Liver (tissue), 3 donors: ENCODE measurements at regions not wholly inside any gene's neighbourhood (a gene's known extent, or its start where the extent isn't known, plus 50 kb on each side); places are given as distances from the start of the nearest gene placed in this dataset.

Experiments used
- FOXA1 ChIP-seq: IDR thresholded peaks from 2 replicates; pipeline ENCODE4 v1.6.1; 2016; ENCODE audit warnings: antibody characterized with exemption
- GABPA ChIP-seq, 2 donors: IDR thresholded peaks in 1 of 2; conservative IDR thresholded peaks in 1 of 2; 2 replicates each; pipeline ENCODE4 v1.6.1; 2016; ENCODE audit warnings: antibody characterized with exemption in 2 of 2, mild to moderate bottlenecking in 1 of 2, moderate library complexity in 1 of 2
- HNF4A ChIP-seq, 2 donors: conservative IDR thresholded peaks; 2 replicates each; pipeline ENCODE4 v1.6.1; 2016; ENCODE audit warnings: antibody characterized with exemption in 2 of 2, mild to moderate bottlenecking in 2 of 2
- HNF4G ChIP-seq: IDR thresholded peaks from 2 replicates; pipeline ENCODE4 v1.6.1; 2016; ENCODE audit warnings: antibody characterized with exemption
- JUND ChIP-seq, 2 donors: IDR thresholded peaks; 2 replicates each; pipeline ENCODE4 v1.6.1; 2016; ENCODE audit warnings: antibody characterized with exemption in 2 of 2
- NR2F2 ChIP-seq: IDR thresholded peaks from 2 replicates; pipeline ENCODE4 v1.6.1; 2016; ENCODE audit warnings: antibody characterized with exemption
- RAD21 ChIP-seq, 2 donors: IDR thresholded peaks; 2 replicates each; pipeline ENCODE4 v1.6.1; 2016; ENCODE audit warnings: antibody characterized with exemption in 2 of 2, mild to moderate bottlenecking in 2 of 2
- RXRA ChIP-seq, 2 donors: IDR thresholded peaks; 2 replicates each; pipeline ENCODE4 v1.6.1; 2017 to 2018; ENCODE audit warnings: antibody characterized with exemption in 2 of 2, mild to moderate bottlenecking in 1 of 2
- SP1 ChIP-seq: IDR thresholded peaks from 2 replicates; pipeline ENCODE4 v1.6.1; 2018; ENCODE audit warnings: antibody characterized with exemption, mild to moderate bottlenecking
- TAF1 ChIP-seq: conservative IDR thresholded peaks from 2 replicates; pipeline ENCODE4 v1.6.1; 2016; ENCODE audit warnings: antibody characterized with exemption, mild to moderate bottlenecking
- TF ChIP-seq, protein P1 (sequence below): fragments of 150-350 bp; IDR thresholded peaks from 2 replicates; pipeline ENCODE4 v1.5.1; 2017; ENCODE audit warnings: improper control_type of control experiment, low read depth, low read length; ENCODE audit not compliant: missing input control
- TF ChIP-seq, protein P2 (sequence below): IDR thresholded peaks from 2 replicates; pipeline ENCODE4 v1.6.1; 2016; ENCODE audit warnings: antibody characterized with exemption, mild to moderate bottlenecking
- TF ChIP-seq, protein P3 (sequence below): IDR thresholded peaks from 2 replicates; pipeline ENCODE4 v1.6.1; 2016; ENCODE audit warnings: antibody characterized with exemption
- TF ChIP-seq, protein P4 (sequence below): IDR thresholded peaks from 2 replicates; pipeline ENCODE4 v1.6.1; 2016; ENCODE audit warnings: antibody characterized with exemption
- donor health status: healthy.
- donor health status: healthy.

DNA sequence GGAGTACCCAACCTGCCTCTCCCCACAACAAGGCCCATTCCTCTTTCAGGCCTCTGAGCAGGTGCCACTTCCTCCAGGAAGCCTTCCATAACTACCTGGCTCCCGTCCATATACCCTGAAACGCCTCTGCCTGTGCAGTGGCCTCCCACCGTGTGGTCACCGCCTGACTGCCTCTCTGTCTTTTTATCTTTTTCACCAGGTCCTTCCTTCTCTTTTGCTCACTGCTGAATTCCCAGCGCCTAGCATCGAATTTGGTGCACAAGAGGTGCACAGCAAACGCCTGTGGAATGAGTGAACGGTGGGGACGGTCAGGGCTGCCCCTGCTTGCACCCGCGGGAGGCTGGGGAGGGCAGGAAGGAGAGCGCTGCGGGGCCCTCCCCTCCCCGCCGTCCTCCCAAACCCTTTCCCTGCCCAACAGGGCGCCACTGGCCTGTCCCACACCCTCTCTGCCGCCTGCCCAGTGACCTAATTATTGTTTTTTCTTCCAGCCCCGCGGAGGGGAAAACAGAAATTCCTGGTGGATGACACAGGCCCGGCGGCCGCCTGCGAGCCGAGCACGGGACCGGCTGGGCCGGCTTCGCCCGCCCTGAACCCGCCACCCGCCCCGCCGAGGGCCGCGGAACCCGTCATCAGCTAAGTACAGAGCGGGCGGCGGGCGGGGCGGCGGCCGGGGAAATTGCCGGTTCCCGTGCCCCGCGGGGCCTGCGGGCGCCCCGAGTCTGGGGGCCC lies 140.1 kb downstream of the SMAD6 start:
- no peak for TF ChIP-seq TAF1
- TF ChIP-seq, protein P1, sequence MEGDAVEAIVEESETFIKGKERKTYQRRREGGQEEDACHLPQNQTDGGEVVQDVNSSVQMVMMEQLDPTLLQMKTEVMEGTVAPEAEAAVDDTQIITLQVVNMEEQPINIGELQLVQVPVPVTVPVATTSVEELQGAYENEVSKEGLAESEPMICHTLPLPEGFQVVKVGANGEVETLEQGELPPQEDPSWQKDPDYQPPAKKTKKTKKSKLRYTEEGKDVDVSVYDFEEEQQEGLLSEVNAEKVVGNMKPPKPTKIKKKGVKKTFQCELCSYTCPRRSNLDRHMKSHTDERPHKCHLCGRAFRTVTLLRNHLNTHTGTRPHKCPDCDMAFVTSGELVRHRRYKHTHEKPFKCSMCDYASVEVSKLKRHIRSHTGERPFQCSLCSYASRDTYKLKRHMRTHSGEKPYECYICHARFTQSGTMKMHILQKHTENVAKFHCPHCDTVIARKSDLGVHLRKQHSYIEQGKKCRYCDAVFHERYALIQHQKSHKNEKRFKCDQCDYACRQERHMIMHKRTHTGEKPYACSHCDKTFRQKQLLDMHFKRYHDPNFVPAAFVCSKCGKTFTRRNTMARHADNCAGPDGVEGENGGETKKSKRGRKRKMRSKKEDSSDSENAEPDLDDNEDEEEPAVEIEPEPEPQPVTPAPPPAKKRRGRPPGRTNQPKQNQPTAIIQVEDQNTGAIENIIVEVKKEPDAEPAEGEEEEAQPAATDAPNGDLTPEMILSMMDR: no peak
- no peak for TF ChIP-seq RXRA (IDR thresholded peaks at IDR 0.05)
- TF ChIP-seq, protein P2, sequence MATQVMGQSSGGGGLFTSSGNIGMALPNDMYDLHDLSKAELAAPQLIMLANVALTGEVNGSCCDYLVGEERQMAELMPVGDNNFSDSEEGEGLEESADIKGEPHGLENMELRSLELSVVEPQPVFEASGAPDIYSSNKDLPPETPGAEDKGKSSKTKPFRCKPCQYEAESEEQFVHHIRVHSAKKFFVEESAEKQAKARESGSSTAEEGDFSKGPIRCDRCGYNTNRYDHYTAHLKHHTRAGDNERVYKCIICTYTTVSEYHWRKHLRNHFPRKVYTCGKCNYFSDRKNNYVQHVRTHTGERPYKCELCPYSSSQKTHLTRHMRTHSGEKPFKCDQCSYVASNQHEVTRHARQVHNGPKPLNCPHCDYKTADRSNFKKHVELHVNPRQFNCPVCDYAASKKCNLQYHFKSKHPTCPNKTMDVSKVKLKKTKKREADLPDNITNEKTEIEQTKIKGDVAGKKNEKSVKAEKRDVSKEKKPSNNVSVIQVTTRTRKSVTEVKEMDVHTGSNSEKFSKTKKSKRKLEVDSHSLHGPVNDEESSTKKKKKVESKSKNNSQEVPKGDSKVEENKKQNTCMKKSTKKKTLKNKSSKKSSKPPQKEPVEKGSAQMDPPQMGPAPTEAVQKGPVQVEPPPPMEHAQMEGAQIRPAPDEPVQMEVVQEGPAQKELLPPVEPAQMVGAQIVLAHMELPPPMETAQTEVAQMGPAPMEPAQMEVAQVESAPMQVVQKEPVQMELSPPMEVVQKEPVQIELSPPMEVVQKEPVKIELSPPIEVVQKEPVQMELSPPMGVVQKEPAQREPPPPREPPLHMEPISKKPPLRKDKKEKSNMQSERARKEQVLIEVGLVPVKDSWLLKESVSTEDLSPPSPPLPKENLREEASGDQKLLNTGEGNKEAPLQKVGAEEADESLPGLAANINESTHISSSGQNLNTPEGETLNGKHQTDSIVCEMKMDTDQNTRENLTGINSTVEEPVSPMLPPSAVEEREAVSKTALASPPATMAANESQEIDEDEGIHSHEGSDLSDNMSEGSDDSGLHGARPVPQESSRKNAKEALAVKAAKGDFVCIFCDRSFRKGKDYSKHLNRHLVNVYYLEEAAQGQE: no peak
- no peak for TF ChIP-seq RAD21 (IDR thresholded peaks at IDR 0.05)
- TF ChIP-seq GABPA (IDR thresholded peaks at IDR 0.05 in 1 of 2, conservative IDR thresholded peaks at IDR 0.05 in 1 of 2): no peak
- TF ChIP-seq HNF4A (conservative IDR thresholded peaks at IDR 0.05): no peak
- TF ChIP-seq HNF4G: no peak
- TF ChIP-seq JUND (IDR thresholded peaks at IDR 0.05): peak in 1 of 2 donors; percentile 35
- TF ChIP-seq, protein P3, sequence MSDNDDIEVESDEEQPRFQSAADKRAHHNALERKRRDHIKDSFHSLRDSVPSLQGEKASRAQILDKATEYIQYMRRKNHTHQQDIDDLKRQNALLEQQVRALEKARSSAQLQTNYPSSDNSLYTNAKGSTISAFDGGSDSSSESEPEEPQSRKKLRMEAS: no peak
- no peak for TF ChIP-seq NR2F2
- TF ChIP-seq SP1: peak; percentile 17
- no peak for TF ChIP-seq FOXA1
- TF ChIP-seq, protein P4, sequence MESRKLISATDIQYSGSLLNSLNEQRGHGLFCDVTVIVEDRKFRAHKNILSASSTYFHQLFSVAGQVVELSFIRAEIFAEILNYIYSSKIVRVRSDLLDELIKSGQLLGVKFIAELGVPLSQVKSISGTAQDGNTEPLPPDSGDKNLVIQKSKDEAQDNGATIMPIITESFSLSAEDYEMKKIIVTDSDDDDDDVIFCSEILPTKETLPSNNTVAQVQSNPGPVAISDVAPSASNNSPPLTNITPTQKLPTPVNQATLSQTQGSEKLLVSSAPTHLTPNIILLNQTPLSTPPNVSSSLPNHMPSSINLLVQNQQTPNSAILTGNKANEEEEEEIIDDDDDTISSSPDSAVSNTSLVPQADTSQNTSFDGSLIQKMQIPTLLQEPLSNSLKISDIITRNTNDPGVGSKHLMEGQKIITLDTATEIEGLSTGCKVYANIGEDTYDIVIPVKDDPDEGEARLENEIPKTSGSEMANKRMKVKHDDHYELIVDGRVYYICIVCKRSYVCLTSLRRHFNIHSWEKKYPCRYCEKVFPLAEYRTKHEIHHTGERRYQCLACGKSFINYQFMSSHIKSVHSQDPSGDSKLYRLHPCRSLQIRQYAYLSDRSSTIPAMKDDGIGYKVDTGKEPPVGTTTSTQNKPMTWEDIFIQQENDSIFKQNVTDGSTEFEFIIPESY: no peak
